ENCODE measurements at regions not wholly inside any gene's neighbourhood (a gene's known extent, or its start where the extent isn't known, plus 50 kb on each side); places are given as distances from the start of the nearest gene placed in this dataset.

GRCh38 chr9:81529556-81530193 lies 159.7 kb downstream of the TLE1 start:
- Histone ChIP-seq H3K36me3 (replicated peaks in 1 of 2; ENCODE audit: control insufficient read depth in 1 of 2, insufficient read depth in 2 of 2, low read length in 2 of 2) (no peaks in the 10 kb centered on the region), H4K20me1 (ENCODE audit: insufficient read depth, low read length) (no peaks in the 10 kb centered on the region), H2AFZ (ENCODE audit: low read length) (no peak overlapping the region), H3K79me2 (ENCODE audit: insufficient read depth, low read length) (no peaks in the 10 kb centered on the region), H3K9ac (ENCODE audit: insufficient read depth, low read depth, low read length) (no peak overlapping the region), H3K27ac (ENCODE audit: extremely low read length, insufficient read depth, low read length) (no peak overlapping the region), H3K27me3 (ENCODE audit: control insufficient read depth in 1 of 2, insufficient read depth in 2 of 2, low read length in 2 of 2) (no peaks in the 10 kb centered on the region), H3K4me2 (ENCODE audit: low read depth, low read length) (no peak overlapping the region), H3K4me3 (replicated peaks in 1 of 3; ENCODE audit: insufficient read depth in 1 of 3, low read depth in 2 of 3, low read length in 3 of 3) (no peak overlapping the region), H3K9me3 (ENCODE audit: low read length) (no peaks in the 10 kb centered on the region), H3K4me1 (ENCODE audit: insufficient read depth, low read length) (peaks cover 39% of the 10 kb centered on the region)
- 52% methylated on average over 1 of the region's 1 CpG for WGBS (ENCODE audit: low lambda C conversion rate)
- ChIA-PET POLR2A (interaction anchor here (1.0 to 1.1 kb wide), 2 partner anchors 157 to 160 kb away, joined by 3 read pairs; partner anchors contain the start of gene TLE1), CTCF (ENCODE audit: low intra/inter-chr PET ratio, low total read pairs) (no interaction called here)
- in situ Hi-C loops (cut with HindIII; ENCODE audit: extremely low pct_ligation_motif_present, low pct_unique_long_range_greater_than_20kb), result loop anchor here (10.0 kb wide), 1 partner anchor 155 kb away; the partner anchor contains the start of gene TLE1
- BruUV-seq (replicated peaks), result no TSS peak
- FAIRE-seq (no peak), DNase-seq (ENCODE audit: low spot score) (peak; percentile 25), ATAC-seq (no peak; the same call in 2 of the 3 replicates)
- intact Hi-C loops (cut with micrococcal nuclease; ENCODE audit: unreplicated experiment), result loop anchor here (10.0 kb wide), 1 partner anchor 315 kb away; no protein-coding TSS in a partner anchor
- no peak for TF ChIP-seq SNAPC2 (CRISPR knock-in tag; IDR thresholded peaks at IDR 0.05)
- peak; percentile 49; the same call in 1 of the 2 replicates for TF ChIP-seq TFAP4 (IDR thresholded peaks at IDR 0.05; ENCODE audit: borderline replicate concordance, low read depth)
- TF ChIP-seq ZNF784 (CRISPR knock-in tag; IDR thresholded peaks at IDR 0.05; ENCODE audit: borderline replicate concordance), result no peak
- no peak for TF ChIP-seq ZNF703 (CRISPR knock-in tag; IDR thresholded peaks at IDR 0.05; ENCODE audit: borderline replicate concordance)
- TF ChIP-seq SAFB2 (CRISPR knock-in tag; IDR thresholded peaks at IDR 0.05; ENCODE audit: borderline replicate concordance, low read depth), result no peak
- TF ChIP-seq MTF1 (CRISPR knock-in tag; IDR thresholded peaks at IDR 0.05), result no peak
- no peak for TF ChIP-seq STAT6 (CRISPR knock-in tag; IDR thresholded peaks at IDR 0.05; ENCODE audit: borderline replicate concordance)
- 0 out of 2 replicates have a peak, but pooled peaks have one; percentile 29 for TF ChIP-seq SAP130 (CRISPR knock-in tag; IDR thresholded peaks at IDR 0.05; ENCODE audit: low read depth)
- TF ChIP-seq NFRKB (IDR thresholded peaks at IDR 0.05), result no peak
- 0 out of 4 replicates have a peak, but pooled peaks of 1 of the 2 experiments have one; percentile 5 for TF ChIP-seq EP300 (IDR thresholded peaks at IDR 0.05; ENCODE audit: low read depth in 2 of 2, low read length in 2 of 2)
- TF ChIP-seq EP300 (CRISPR knock-in tag; IDR thresholded peaks at IDR 0.05; ENCODE audit: borderline replicate concordance), result no peak
- no peak for TF ChIP-seq ZNF609 (CRISPR knock-in tag; IDR thresholded peaks at IDR 0.05; ENCODE audit: borderline replicate concordance)
- TF ChIP-seq ZNF644 (CRISPR knock-in tag; IDR thresholded peaks at IDR 0.05; ENCODE audit: low read depth), result peak; percentile 63; the same call in 1 of the 2 replicates
- no peak for TF ChIP-seq FIP1L1 (IDR thresholded peaks at IDR 0.05; ENCODE audit: borderline replicate concordance, insufficient read depth, low read depth, low read length)
- TF ChIP-seq ZNF672 (CRISPR knock-in tag; IDR thresholded peaks at IDR 0.05), result no peak
